K562 (cell line): ENCODE measurements at regions not wholly inside any gene's neighbourhood (a gene's known extent, or its start where the extent isn't known, plus 50 kb on each side); places are given as distances from the start of the nearest gene placed in this dataset.

Source experiments
- BCOR ChIP-seq: fragments of 450-650 bp; IDR thresholded peaks from 2 replicates; pipeline ENCODE4 v1.6.1; 2016
- CEBPZ ChIP-seq: fragments of 150-350 bp; IDR thresholded peaks from 2 replicates; pipeline ENCODE4 v1.6.1; 2014; ENCODE audit warnings: low read depth, mild to moderate bottlenecking, low read length, borderline replicate concordance
- CREBBP ChIP-seq: IDR thresholded peaks from one replicate; pipeline ENCODE4 v1.6.1; 2012; ENCODE audit warnings: low read depth, mild to moderate bottlenecking, control low read depth, inconsistent platforms, low read length
- CXXC5 ChIP-seq: fragments of 250-450 bp; sonication (Bioruptor Pico); IDR thresholded peaks from 2 replicates; pipeline ENCODE4 v1.8.0; 2022; ENCODE audit warnings: inconsistent platforms, mild to moderate bottlenecking, moderate library complexity
- DIDO1 ChIP-seq: fragments of 450-650 bp; IDR thresholded peaks from 2 replicates; pipeline ENCODE4 v1.6.1; 2016; ENCODE audit warnings: low read depth, missing biosample characterization, missing genetic modification characterization
- ERF ChIP-seq: fragments of 450-650 bp; formaldehyde crosslinking; IDR thresholded peaks from 2 replicates; pipeline ENCODE4 v1.4.0; 2020; ENCODE audit warnings: mild to moderate bottlenecking, mixed read lengths
- TAF1 ChIP-seq: IDR thresholded peaks from 2 replicates; pipeline ENCODE4 v1.6.1; 2011; ENCODE audit warnings: mild to moderate bottlenecking, low read length, moderate library complexity; ENCODE audit not compliant: insufficient read depth, control insufficient read depth, severe bottlenecking; ENCODE audit errors: extremely low read depth
- ZMIZ1 ChIP-seq, 2 experiments: fragments of 150-350 bp in 1 of 2; IDR thresholded peaks; 2 replicates each; pipeline ENCODE4 v1.6.1; 2012 to 2016; ENCODE audit warnings: low read depth in 2 of 2, low read length in 2 of 2, mild to moderate bottlenecking in 1 of 2, moderate library complexity in 1 of 2
- ZNF232 ChIP-seq: sonication (generic); formaldehyde crosslinking; IDR thresholded peaks from 2 replicates; pipeline ENCODE4 v1.8.0; 2022; ENCODE audit warnings: mild to moderate bottlenecking, missing genetic modification reagents
- ZNF445 ChIP-seq: fragments of 250-450 bp; sonication (Bioruptor Pico); IDR thresholded peaks from 2 replicates; pipeline ENCODE4 v1.4.0; 2020; ENCODE audit warnings: low read depth, mild to moderate bottlenecking, moderate library complexity

GRCh38 chr4:181536811-181537434 lies 706.3 kb upstream of the TENM3 start (continued):
- no peak for TF ChIP-seq CEBPZ
- TF ChIP-seq ZNF445: no peak
- no peak for TF ChIP-seq TAF1
- TF ChIP-seq ZMIZ1 (IDR thresholded peaks at IDR 0.05; ENCODE audit: low read depth in 2 of 2, low read length in 2 of 2): no peak
- no peak for TF ChIP-seq ZNF232 (CRISPR knock-in tag)
- TF ChIP-seq CXXC5 (CRISPR knock-in tag): no peak
- no peak for TF ChIP-seq ERF (CRISPR knock-in tag)
- TF ChIP-seq BCOR: no peak
- no peak for TF ChIP-seq DIDO1
- TF ChIP-seq CREBBP: no peak
- TF ChIP-seq, all 486 proteins: peak for 0
